ENCODE measurements at regions not wholly inside any gene's neighbourhood (a gene's known extent, or its start where the extent isn't known, plus 50 kb on each side); places are given as distances from the start of the nearest gene placed in this dataset.

DNA sequence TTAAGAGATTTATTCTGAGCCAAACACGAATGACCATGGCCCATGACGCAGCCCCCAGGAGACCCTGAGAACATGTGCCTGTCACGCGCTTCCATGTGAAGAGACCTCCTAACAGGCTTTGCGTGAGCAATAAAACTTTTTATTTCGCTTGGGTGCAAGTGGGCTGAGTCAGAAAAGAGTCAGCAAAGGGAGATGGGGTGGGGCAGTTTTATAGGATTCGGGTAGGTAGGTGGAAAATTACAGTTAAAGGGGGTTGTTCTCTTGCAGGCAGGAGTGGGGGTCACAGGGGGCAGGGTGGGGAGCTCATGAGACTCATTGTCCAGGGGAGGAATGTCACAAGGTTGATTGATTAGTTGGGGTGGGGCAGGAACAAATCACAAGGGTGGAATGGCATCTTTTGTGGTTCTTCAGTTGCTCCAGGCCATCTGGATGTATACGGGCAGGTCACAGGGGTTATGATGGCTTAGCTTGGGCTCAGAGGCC is 77.2 kb upstream of the FTH1 start:
- TF ChIP-seq POLR2AphosphoS5 (IDR thresholded peaks at IDR 0.05; ENCODE audit: low read depth, low read length) = no peak
- TF ChIP-seq TAF1 (IDR thresholded peaks at IDR 0.05; ENCODE audit: borderline replicate concordance, insufficient read depth, low read length) = no peak
- TF ChIP-seq SIN3A (IDR thresholded peaks at IDR 0.05; ENCODE audit: borderline replicate concordance, insufficient read depth, low read length) = no peak
